Uterus (tissue), 3 donors: ENCODE measurements at regions not wholly inside any gene's neighbourhood (a gene's known extent, or its start where the extent isn't known, plus 50 kb on each side); places are given as distances from the start of the nearest gene placed in this dataset.

ENCODE experiments used
- DNase-seq, 2 donors: peaks; one replicate each; pipeline ENCODE4 v3.0.0-alpha.2; 2019 to 2020
- H3K27ac ChIP-seq, 2 donors: fragments of 200-600 bp; sonication (generic); 1 replicate in 1 of 2; 2 replicates in 1 of 2; pipeline ENCODE4 v1.5.1; 2016 to 2018
- H3K27me3 ChIP-seq, 2 donors: fragments of 200-600 bp; sonication (generic); one replicate each; pipeline ENCODE4 v1.5.1; 2018 to 2019; ENCODE audit warnings: control low read depth in 1 of 2
- H3K36me3 ChIP-seq, 2 donors: fragments of 200-600 bp; sonication (generic); one replicate each; pipeline ENCODE4 v1.5.1; 2019; ENCODE audit warnings: control low read depth in 1 of 2
- H3K4me1 ChIP-seq, 2 donors: fragments of 200-600 bp; sonication (generic); one replicate each; pipeline ENCODE4 v1.5.1; 2018 to 2019; ENCODE audit warnings: control low read depth in 1 of 2
- H3K4me3 ChIP-seq, 2 donors: fragments of 200-600 bp; sonication (generic); 1 replicate in 1 of 2; 2 replicates in 1 of 2; pipeline ENCODE4 v1.5.1; 2018 to 2019; ENCODE audit warnings: mild to moderate bottlenecking in 1 of 2
- H3K9me3 ChIP-seq, 2 donors: fragments of 200-600 bp; sonication (generic); one replicate each; pipeline ENCODE4 v1.5.1; 2019; ENCODE audit warnings: control low read depth in 1 of 2
- CTCF ChIP-seq, 4 experiments: fragments of 200-600 bp in 2 of 4; fragments of 450-650 bp in 2 of 4; sonication (generic) in 2 of 4; IDR thresholded peaks; one replicate each; pipeline ENCODE4 v1.5.1; 2016 to 2019; ENCODE audit warnings: antibody characterized with exemption in 4 of 4, mild to moderate bottlenecking in 2 of 4, moderate library complexity in 1 of 4
- POLR2A ChIP-seq, 2 donors: fragments of 450-650 bp; IDR thresholded peaks; one replicate each; pipeline ENCODE4 v1.6.1; 2016; ENCODE audit warnings: antibody characterized with exemption in 2 of 2, mild to moderate bottlenecking in 1 of 2, moderate library complexity in 1 of 2
- intact Hi-C: fragments of 100-400 bp; cut with DNase I; formaldehyde crosslinking; loops from one replicate; pipeline ENCODE4 v1.15.1; 2023; ENCODE audit warnings: low total_unique reads
- donor health status: DM: yes; HTN: yes; CAD: no.

GRCh38 chr5:165574100-165574499 lies 2068.7 kb downstream of the MAT2B start:
- Histone ChIP-seq H3K4me1 (no peaks in the 10 kb centered on the region), H3K36me3 (peaks cover 0 to 4% of the 10 kb centered on the region in 2 donors), H3K27me3 (no peaks in the 10 kb centered on the region), H3K27ac (no peak overlapping the region), H3K9me3 (no peaks in the 10 kb centered on the region), H3K4me3 (no peak overlapping the region)
- TF ChIP-seq CTCF (IDR thresholded peaks at IDR 0.05) (no peak), POLR2A (IDR thresholded peaks at IDR 0.05) (no peak)
- intact Hi-C loops: no loop called here
- DNase-seq: no peak

- no peak for TF ChIP-seq POLR2A (IDR thresholded peaks at IDR 0.05)
- TF ChIP-seq CTCF (IDR thresholded peaks at IDR 0.05): no peak
- intact Hi-C loops: no loop called here
- H3K4me3 ChIP-seq: no peak overlapping the region
- H3K27ac ChIP-seq: no peak overlapping the region
- no peak for DNase-seq
- H3K4me1 ChIP-seq: no peaks in the 10 kb centered on the region
- H3K27me3 ChIP-seq: no peaks in the 10 kb centered on the region
- no peaks in the 10 kb centered on the region for H3K9me3 ChIP-seq
- H3K36me3 ChIP-seq: peaks cover 0 to 4% of the 10 kb centered on the region in 2 donors
These were observed 2071.4 kb downstream of the MAT2B start for GRCh38 chr5:165576678-165577275.

- H3K27me3 ChIP-seq: no peaks in the 10 kb centered on the region
- intact Hi-C loops: no loop called here
These were observed 2074.5 kb downstream of the MAT2B start for GRCh38 chr5:165579911-165580310.

GRCh38 chr5:165594693-165595092 lies 2089.3 kb downstream of the MAT2B start:
- H3K4me3 ChIP-seq: no peak overlapping the region
- no peaks in the 10 kb centered on the region for H3K4me1 ChIP-seq
- H3K27me3 ChIP-seq: no peaks in the 10 kb centered on the region
- H3K36me3 ChIP-seq: no peaks in the 10 kb centered on the region
- H3K9me3 ChIP-seq: no peaks in the 10 kb centered on the region
- intact Hi-C loops: no loop called here
- H3K27ac ChIP-seq: no peak overlapping the region
- TF ChIP-seq POLR2A (IDR thresholded peaks at IDR 0.05) (no peak), CTCF (IDR thresholded peaks at IDR 0.05) (no peak)
- no peak for DNase-seq

More at GRCh38 chr5:165579911-165580310, 2074.5 kb downstream of the MAT2B start:
- no peak for TF ChIP-seq CTCF (IDR thresholded peaks at IDR 0.05)
- TF ChIP-seq POLR2A (IDR thresholded peaks at IDR 0.05): no peak
- Histone ChIP-seq H3K4me1 (no peaks in the 10 kb centered on the region), H3K27ac (no peak overlapping the region), H3K9me3 (no peaks in the 10 kb centered on the region), H3K4me3 (no peak overlapping the region), H3K36me3 (peaks cover 0 to 4% of the 10 kb centered on the region in 2 donors)
- no peak for DNase-seq

GRCh38 chr5:165602529-165602928 lies 2097.1 kb downstream of the MAT2B start:
- Histone ChIP-seq H3K4me1 (no peaks in the 10 kb centered on the region), H3K9me3 (no peaks in the 10 kb centered on the region), H3K27ac (no peak overlapping the region), H3K4me3 (no peak overlapping the region), H3K36me3 (no peaks in the 10 kb centered on the region), H3K27me3 (no peaks in the 10 kb centered on the region)
- no peak for DNase-seq
- intact Hi-C loops: no loop called here
- TF ChIP-seq CTCF (IDR thresholded peaks at IDR 0.05) (no peak), POLR2A (IDR thresholded peaks at IDR 0.05) (no peak)
